SK-N-SH treated with all-trans-retinoic acid at 6 μM for 48 hours (cell line): ENCODE measurements at regions not wholly inside any gene's neighbourhood (a gene's known extent, or its start where the extent isn't known, plus 50 kb on each side); places are given as distances from the start of the nearest gene placed in this dataset.

Source experiments
- CREB5 ChIP-seq: fragments of 250-450 bp; sonication (Bioruptor Pico); IDR thresholded peaks from 2 replicates; pipeline ENCODE4 v1.5.1; 2020; ENCODE audit warnings: low read depth, mild to moderate bottlenecking, moderate library complexity
- ESRRG ChIP-seq: fragments of 250-450 bp; sonication (Bioruptor Pico); IDR thresholded peaks from 2 replicates; pipeline ENCODE4 v1.6.1; 2021; ENCODE audit warnings: mild to moderate bottlenecking
- PATZ1 ChIP-seq: fragments of 250-450 bp; sonication (Bioruptor Pico); IDR thresholded peaks from 2 replicates; pipeline ENCODE4 v1.8.0; 2020; ENCODE audit warnings: mild to moderate bottlenecking, moderate library complexity, borderline replicate concordance
- ZNF70 ChIP-seq: fragments of 450-650 bp; formaldehyde crosslinking; IDR thresholded peaks from 2 replicates; pipeline ENCODE4 v1.5.0; 2020; ENCODE audit warnings: mild to moderate bottlenecking, moderate library complexity

- TF ChIP-seq ZNF70 (CRISPR knock-in tag) (no peak), CREB5 (CRISPR knock-in tag) (no peak), ESRRG (CRISPR knock-in tag) (no peak), PATZ1 (CRISPR knock-in tag) (no peak)
Observed at GRCh38 chr4:160510928-160511327, 1408.0 kb downstream of the RAPGEF2 start.
